H1 (cell line): ENCODE measurements at regions not wholly inside any gene's neighbourhood (a gene's known extent, or its start where the extent isn't known, plus 50 kb on each side); places are given as distances from the start of the nearest gene placed in this dataset.

Source experiments
- CTCF ChIA-PET: fragments of 300-600 bp; sonication (Branson Sonifier 250); formaldehyde crosslinking; loops from one replicate; lab custom pipeline; 2021; ENCODE audit not compliant: partially characterized antibody; lab: Charles Lee
- POLR2A ChIA-PET: fragments of 300-600 bp; sonication (Branson Sonifier 250); formaldehyde crosslinking; loops from one replicate; lab custom pipeline; 2021; ENCODE audit warnings: inconsistent platforms; ENCODE audit not compliant: partially characterized antibody; lab: Charles Lee
- DNase-seq, 2 experiments: peaks; one replicate each; pipeline versions ENCODE4 v3.0.0 to v3.0.0-alpha.2; 2010 to 2022; ENCODE audit warnings: low spot score in 2 of 2, low read depth in 1 of 2, mixed read lengths in 1 of 2
- FAIRE-seq: peaks from 2 replicates; lab custom pipeline; 2011; peaks lifted over from hg19 to GRCh38; lab: Jason Lieb, UNC
- H2AFZ ChIP-seq: 2 replicates; pipeline ENCODE4 v1.8.1; 2012; ENCODE audit warnings: low read length, inconsistent platforms
- H2AK5ac ChIP-seq: 2 replicates; pipeline ENCODE4 v1.6.1; 2013; ENCODE audit warnings: low read depth, low read length
- H2BK120ac ChIP-seq: replicated peaks from 2 replicates; pipeline ENCODE3; 2013; ENCODE audit warnings: low read depth, low read length, inconsistent platforms
- H2BK12ac ChIP-seq: 2 replicates; pipeline ENCODE4 v1.6.1; 2013; ENCODE audit warnings: low read depth, low read length
- H2BK15ac ChIP-seq: 2 replicates; pipeline ENCODE4 v1.6.1; 2013; ENCODE audit warnings: low read length
- H2BK20ac ChIP-seq: 2 replicates; pipeline ENCODE4 v1.6.1; 2013; ENCODE audit warnings: low read length
- H2BK5ac ChIP-seq: 2 replicates; pipeline ENCODE4 v1.6.1; 2013; ENCODE audit warnings: low read depth, low read length
- H3K14ac ChIP-seq: 2 replicates; pipeline ENCODE4 v1.6.1; 2013; ENCODE audit warnings: inconsistent platforms; ENCODE audit not compliant: insufficient read length
- H3K18ac ChIP-seq: 2 replicates; pipeline ENCODE4 v1.6.1; 2013; ENCODE audit warnings: low read length; ENCODE audit errors: extremely low read depth
- H3K23ac ChIP-seq: 2 replicates; pipeline ENCODE4 v1.6.1; 2013; ENCODE audit warnings: inconsistent platforms; ENCODE audit not compliant: insufficient read length
- H3K23me2 ChIP-seq: 2 replicates; pipeline ENCODE4 v1.6.1; 2013; ENCODE audit warnings: low read depth, low read length
- H3K27ac ChIP-seq: 2 replicates; pipeline ENCODE4 v1.6.1; 2011; ENCODE audit warnings: low read depth, low read length, inconsistent platforms
- H3K27me3 ChIP-seq, 4 experiments: replicated peaks in 1 of 4; 1 replicate in 1 of 4; 2 replicates in 3 of 4; pipeline versions ENCODE4 v1.6.1 to v1.8.1; 2011 to 2013; ENCODE audit warnings: low read length in 3 of 4, mild to moderate bottlenecking in 3 of 4, inconsistent platforms in 2 of 4, mixed read lengths in 2 of 4, moderate library complexity in 1 of 4; ENCODE audit not compliant: control insufficient read depth in 3 of 4, insufficient read depth in 3 of 4; ENCODE audit errors: extremely low read depth in 1 of 4
- H3K36me3 ChIP-seq, 4 experiments: 2 replicates each; pipeline versions ENCODE4 v1.6.1 to v1.8.1; 2011 to 2013; ENCODE audit warnings: mild to moderate bottlenecking in 4 of 4, low read length in 3 of 4, moderate library complexity in 2 of 4, control low read depth in 1 of 4, inconsistent platforms in 1 of 4; ENCODE audit not compliant: insufficient read depth in 4 of 4, control insufficient read depth in 2 of 4
- H3K4ac ChIP-seq: replicated peaks from 2 replicates; pipeline ENCODE3; 2013; ENCODE audit warnings: low read length, low read depth, mixed read lengths, inconsistent platforms; ENCODE audit not compliant: insufficient read length
- H3K4me1 ChIP-seq, 4 experiments: replicated peaks in 1 of 4; 1 replicate in 1 of 4; 2 replicates in 3 of 4; pipeline versions ENCODE4 v1.6.1 to v1.8.1; 2011 to 2013; ENCODE audit warnings: low read length in 3 of 4, inconsistent platforms in 2 of 4, mixed read lengths in 1 of 4; ENCODE audit not compliant: insufficient read depth in 4 of 4, control insufficient read depth in 3 of 4
- H3K4me2 ChIP-seq, 2 experiments: 2 replicates each; pipeline versions ENCODE4 v1.6.1 to v1.8.1; 2011 to 2013; ENCODE audit warnings: low read depth in 2 of 2, low read length in 2 of 2, control low read depth in 1 of 2, inconsistent platforms in 1 of 2, mild to moderate bottlenecking in 1 of 2; ENCODE audit not compliant: insufficient read depth in 1 of 2
- H3K4me3 ChIP-seq, 4 experiments: fragments of 200-600, 300-600 bp in 1 of 4; sonication (generic), shearing (Covaris generic), sonication (Bioruptor Twin) in 1 of 4; 2 replicates each; pipeline versions ENCODE4 v1.5.1 to v1.8.1; 2011 to 2016; ENCODE audit warnings: low read length in 4 of 4, low read depth in 3 of 4, control low read depth in 2 of 4, inconsistent platforms in 2 of 4, mild to moderate bottlenecking in 2 of 4, mixed read lengths in 1 of 4, moderate library complexity in 1 of 4; ENCODE audit not compliant: insufficient read depth in 2 of 4; ENCODE audit errors: extremely low read depth in 1 of 4
- H3K56ac ChIP-seq: replicated peaks from 2 replicates; pipeline ENCODE3; 2013; ENCODE audit warnings: low read depth, mild to moderate bottlenecking, mixed read lengths, low read length, inconsistent platforms; ENCODE audit not compliant: insufficient read length
- H3K79me1 ChIP-seq: 2 replicates; pipeline ENCODE4 v1.6.1; 2013; ENCODE audit warnings: low read depth, low read length, control low read depth
- H3K79me2 ChIP-seq, 2 experiments: 2 replicates each; pipeline versions ENCODE4 v1.6.1 to v1.8.1; 2012 to 2013; ENCODE audit warnings: low read length in 2 of 2, mild to moderate bottlenecking in 2 of 2, inconsistent platforms in 1 of 2; ENCODE audit not compliant: insufficient read depth in 2 of 2, control insufficient read depth in 1 of 2
- H3K9ac ChIP-seq, 4 experiments: replicated peaks in 1 of 4; 1 replicate in 1 of 4; 2 replicates in 3 of 4; pipeline versions ENCODE4 v1.6.1 to v1.8.1; 2011 to 2013; ENCODE audit warnings: low read depth in 3 of 4, low read length in 3 of 4, control low read depth in 2 of 4, mild to moderate bottlenecking in 2 of 4, moderate library complexity in 2 of 4, inconsistent platforms in 1 of 4; ENCODE audit errors: extremely low read depth in 1 of 4
- H3K9me3 ChIP-seq, 2 experiments: 2 replicates each; pipeline versions ENCODE4 v1.6.1 to v1.8.1; 2012 to 2013; ENCODE audit warnings: mild to moderate bottlenecking in 2 of 2, moderate library complexity in 2 of 2, control low read depth in 1 of 2, inconsistent platforms in 1 of 2, low read depth in 1 of 2, low read length in 1 of 2, mixed read lengths in 1 of 2; ENCODE audit not compliant: insufficient read depth in 2 of 2
- H4K20me1 ChIP-seq, 2 experiments: replicated peaks in 1 of 2; 2 replicates each; pipeline versions ENCODE3 to v1.8.1; 2011 to 2013; ENCODE audit warnings: inconsistent platforms in 2 of 2, low read length in 2 of 2, mild to moderate bottlenecking in 1 of 2; ENCODE audit not compliant: insufficient read depth in 2 of 2, control insufficient read depth in 1 of 2
- H4K5ac ChIP-seq: 2 replicates; pipeline ENCODE4 v1.6.1; 2013; ENCODE audit warnings: low read length, low read depth, mixed read lengths, inconsistent platforms; ENCODE audit not compliant: insufficient read length
- H4K8ac ChIP-seq: 2 replicates; pipeline ENCODE4 v1.8.0; 2013; ENCODE audit warnings: mild to moderate bottlenecking, moderate library complexity, low read length, inconsistent platforms; ENCODE audit not compliant: insufficient read depth; ENCODE audit errors: extremely low read depth
- H4K91ac ChIP-seq: replicated peaks from 2 replicates; pipeline ENCODE3; 2013; ENCODE audit warnings: low read length, mixed read lengths, inconsistent platforms; ENCODE audit not compliant: insufficient read length
- ASH2L ChIP-seq: fragments of 200-600, 300-600 bp; sonication (generic); IDR thresholded peaks from one replicate; pipeline ENCODE4 v1.7.1; 2017; ENCODE audit warnings: low read length
- CTBP2 ChIP-seq: IDR thresholded peaks from 2 replicates; pipeline ENCODE4 v1.7.0; 2011; ENCODE audit warnings: borderline replicate concordance, mild to moderate bottlenecking, moderate library complexity, mixed read lengths, low read length; ENCODE audit not compliant: insufficient read depth, insufficient read length
- GTF2F1 ChIP-seq: IDR thresholded peaks from 2 replicates; pipeline ENCODE4 v1.6.1; 2012; ENCODE audit warnings: low read depth, low read length, improper control_type of control experiment, borderline replicate concordance
- HDAC2 ChIP-seq, 2 experiments: fragments of 300-600 bp in 1 of 2; sonication (generic) in 1 of 2; IDR thresholded peaks; 2 replicates each; pipeline ENCODE4 v1.6.1; 2011 to 2012; ENCODE audit warnings: low read depth in 2 of 2, low read length in 2 of 2, mild to moderate bottlenecking in 2 of 2, moderate library complexity in 2 of 2, borderline replicate concordance in 1 of 2, inconsistent platforms in 1 of 2
- JUND ChIP-seq: IDR thresholded peaks from 2 replicates; pipeline ENCODE4 v1.6.1; 2011; ENCODE audit warnings: mild to moderate bottlenecking, improper control_type of control experiment, low read length
- NANOG ChIP-seq: IDR thresholded peaks from 2 replicates; pipeline ENCODE4 v1.6.1; 2011; ENCODE audit warnings: low read length, low read depth, mild to moderate bottlenecking, inconsistent platforms; ENCODE audit not compliant: insufficient read depth, poor library complexity, severe bottlenecking
- NRF1 ChIP-seq: IDR thresholded peaks from 2 replicates; pipeline ENCODE4 v1.6.1; 2011; ENCODE audit warnings: mild to moderate bottlenecking, low read depth, low read length, improper control_type of control experiment
- PHF8 ChIP-seq: fragments of 200-600 bp; sonication (generic); conservative IDR thresholded peaks from 2 replicates; pipeline ENCODE4 v1.7.1; 2012; ENCODE audit warnings: low read depth, mild to moderate bottlenecking, inconsistent platforms, low read length, moderate library complexity
- SUZ12 ChIP-seq: fragments of 200-600 bp; sonication (generic); IDR thresholded peaks from 2 replicates; pipeline ENCODE4 v1.6.1; 2012; ENCODE audit warnings: mild to moderate bottlenecking, inconsistent platforms, low read length, moderate library complexity, mixed read lengths
- TAF1 ChIP-seq: IDR thresholded peaks from 2 replicates; pipeline ENCODE4 v1.6.1; 2011; ENCODE audit warnings: mild to moderate bottlenecking, low read depth, low read length
- TAF7 ChIP-seq: optimal IDR thresholded peaks from 2 replicates; pipeline ENCODE3; 2011; ENCODE audit warnings: low read depth, mild to moderate bottlenecking, inconsistent platforms, low read length, moderate library complexity, borderline replicate concordance
- WGBS, 2 experiments: shearing (Covaris generic) in 1 of 2; methylation state at CpG; one replicate each; pipeline versions ENCODE4 v1.1.6 to v1.1.7; 2013 to 2015; ENCODE audit warnings: low lambda C conversion rate in 2 of 2, mixed read lengths in 2 of 2, inconsistent platforms in 1 of 2, low coverage in 1 of 2, missing lambda C conversion rate in 1 of 2; ENCODE audit not compliant: insufficient replicate concordance in 2 of 2, insufficient coverage in 1 of 2, insufficient read length in 1 of 2; ENCODE audit errors: extremely low coverage in 1 of 2, missing lambda C conversion rate in 1 of 2; 5-methylcytosine and 5-hydroxymethylcytosine counted together
- TF ChIP-seq, protein P1 (sequence below): IDR thresholded peaks from 2 replicates; pipeline ENCODE4 v1.6.1; 2012; ENCODE audit warnings: inconsistent platforms
- TF ChIP-seq, protein P2 (sequence below): IDR thresholded peaks from 2 replicates; pipeline ENCODE4 v1.6.1; 2011; ENCODE audit warnings: low read depth, mild to moderate bottlenecking, low read length; ENCODE audit not compliant: insufficient read depth

DNA sequence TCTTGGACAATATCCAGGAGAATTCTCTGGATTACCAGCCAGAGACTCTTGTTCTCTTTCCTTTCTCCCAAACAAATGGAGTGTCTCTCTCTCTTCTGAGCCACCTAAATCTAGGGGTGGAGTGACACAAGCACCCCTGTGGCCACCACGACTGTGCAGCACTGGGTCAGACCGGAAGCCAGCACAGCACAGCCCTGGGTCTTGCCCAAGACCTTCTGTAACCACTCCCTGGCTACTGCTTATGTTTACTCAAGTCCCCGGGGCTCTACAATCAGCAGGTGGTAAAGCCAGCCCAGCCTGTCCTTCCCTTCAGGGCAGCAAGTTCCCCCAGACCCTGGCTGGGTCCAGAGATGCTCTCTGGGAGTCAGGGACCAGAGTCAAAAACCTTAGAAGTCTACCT lies 110.0 kb upstream of the TUT7 start:
- no peak for FAIRE-seq
- TF ChIP-seq, protein P1, sequence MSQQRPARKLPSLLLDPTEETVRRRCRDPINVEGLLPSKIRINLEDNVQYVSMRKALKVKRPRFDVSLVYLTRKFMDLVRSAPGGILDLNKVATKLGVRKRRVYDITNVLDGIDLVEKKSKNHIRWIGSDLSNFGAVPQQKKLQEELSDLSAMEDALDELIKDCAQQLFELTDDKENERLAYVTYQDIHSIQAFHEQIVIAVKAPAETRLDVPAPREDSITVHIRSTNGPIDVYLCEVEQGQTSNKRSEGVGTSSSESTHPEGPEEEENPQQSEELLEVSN: no peak
- TF ChIP-seq NANOG (no peak), PHF8 (no peak), TAF1 (no peak), NRF1 (no peak), HDAC2 (IDR thresholded peaks at IDR 0.05; ENCODE audit: borderline replicate concordance in 1 of 2, low read depth in 2 of 2, low read length in 2 of 2) (no peak), ASH2L (no peak), CTBP2 (no peak), GTF2F1 (no peak), TAF7 (no peak), JUND (no peak), SUZ12 (no peak)
- TF ChIP-seq, protein P2, sequence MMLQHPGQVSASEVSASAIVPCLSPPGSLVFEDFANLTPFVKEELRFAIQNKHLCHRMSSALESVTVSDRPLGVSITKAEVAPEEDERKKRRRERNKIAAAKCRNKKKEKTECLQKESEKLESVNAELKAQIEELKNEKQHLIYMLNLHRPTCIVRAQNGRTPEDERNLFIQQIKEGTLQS: no peak

More for the DNA sequence above, 110.0 kb upstream of the TUT7 start:
- Histone ChIP-seq H2AFZ (no peak overlapping the region), H3K56ac (no peak overlapping the region), H2BK20ac (no peak overlapping the region), H3K23ac (no peak overlapping the region), H4K91ac (no peak overlapping the region), H3K79me1 (no peaks in the 10 kb centered on the region), H3K14ac (no peak overlapping the region), H2AK5ac (no peak overlapping the region), H3K27me3 (no peaks in the 10 kb centered on the region), H3K9me3 (no peaks in the 10 kb centered on the region), H3K4me3 (no peak overlapping the region), H4K8ac (no peak overlapping the region), H4K20me1 (peaks cover 0 to 1% of the 10 kb centered on the region in 2 experiments), H2BK120ac (no peak overlapping the region), H4K5ac (no peak overlapping the region), H2BK5ac (no peak overlapping the region), H3K9ac (no peak overlapping the region), H3K18ac (no peak overlapping the region), H2BK12ac (no peak overlapping the region), H2BK15ac (no peak overlapping the region), H3K36me3 (no peaks in the 10 kb centered on the region), H3K4ac (no peak overlapping the region), H3K4me2 (no peak overlapping the region), H3K79me2 (no peaks in the 10 kb centered on the region), H3K23me2 (no peaks in the 10 kb centered on the region), H3K4me1 (no peaks in the 10 kb centered on the region), H3K27ac (no peak overlapping the region)
- ChIA-PET POLR2A (no interaction called here), CTCF (interaction anchor here (1.6 kb wide), 1 partner anchor 30 kb away, joined by 5 read pairs; no protein-coding TSS in a partner anchor)
- 86% methylated on average over 3 of the region's 3 CpGs; no CpG with 5 or more reads in 1 of the 2 experiments for WGBS, 2 experiments
- DNase-seq: no peak
